ENCODE measurements at regions not wholly inside any gene's neighbourhood (a gene's known extent, or its start where the extent isn't known, plus 50 kb on each side); places are given as distances from the start of the nearest gene placed in this dataset.

DNA sequence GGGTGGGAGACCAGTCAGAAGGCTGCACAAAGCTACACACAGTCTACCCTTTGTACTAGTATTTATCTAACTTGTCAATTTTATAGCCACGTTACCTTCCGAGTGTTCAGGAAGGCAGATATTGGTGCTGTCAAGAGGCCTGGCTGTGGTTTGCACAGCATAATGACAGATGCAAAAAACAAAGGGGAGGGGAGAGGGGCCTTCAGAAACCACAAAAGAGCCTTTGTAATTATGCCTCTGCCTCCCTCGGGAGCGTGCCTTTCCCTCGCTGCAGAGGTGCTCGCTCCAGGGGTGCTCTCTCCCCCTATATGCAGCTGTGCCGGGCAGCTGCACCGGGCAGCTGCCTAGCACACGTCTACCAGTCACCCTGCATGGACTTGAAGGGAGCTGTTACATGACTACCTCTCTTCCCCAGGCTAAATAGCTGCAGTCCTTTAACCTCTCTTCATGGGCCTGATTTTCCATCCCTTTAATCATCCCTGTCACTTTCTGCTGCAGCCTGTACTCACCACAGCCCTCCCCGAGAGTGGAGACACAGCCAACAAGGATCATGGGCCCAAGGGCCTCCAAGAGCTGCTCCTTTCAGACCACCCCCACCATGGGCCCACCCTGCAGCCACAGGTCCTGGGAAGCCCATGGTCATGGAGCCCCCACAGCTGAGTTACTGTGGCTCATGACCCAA, 168.4 kb upstream of the PKDCC start:
- no peak overlapping the region for H3K4me3 ChIP-seq (ENCODE audit: low read depth, low read length)
- WGBS, result 45% methylated on average over 10 of the region's 10 CpGs
- H3K36me3 ChIP-seq (ENCODE audit: insufficient read depth), result no peaks in the 10 kb centered on the region
- no peak for DNase-seq (ENCODE audit: extremely low spot score)
- H3K4me1 ChIP-seq (ENCODE audit: insufficient read depth), result no peaks in the 10 kb centered on the region
- H3K27ac ChIP-seq (ENCODE audit: low read depth), result no peak overlapping the region

DNA sequence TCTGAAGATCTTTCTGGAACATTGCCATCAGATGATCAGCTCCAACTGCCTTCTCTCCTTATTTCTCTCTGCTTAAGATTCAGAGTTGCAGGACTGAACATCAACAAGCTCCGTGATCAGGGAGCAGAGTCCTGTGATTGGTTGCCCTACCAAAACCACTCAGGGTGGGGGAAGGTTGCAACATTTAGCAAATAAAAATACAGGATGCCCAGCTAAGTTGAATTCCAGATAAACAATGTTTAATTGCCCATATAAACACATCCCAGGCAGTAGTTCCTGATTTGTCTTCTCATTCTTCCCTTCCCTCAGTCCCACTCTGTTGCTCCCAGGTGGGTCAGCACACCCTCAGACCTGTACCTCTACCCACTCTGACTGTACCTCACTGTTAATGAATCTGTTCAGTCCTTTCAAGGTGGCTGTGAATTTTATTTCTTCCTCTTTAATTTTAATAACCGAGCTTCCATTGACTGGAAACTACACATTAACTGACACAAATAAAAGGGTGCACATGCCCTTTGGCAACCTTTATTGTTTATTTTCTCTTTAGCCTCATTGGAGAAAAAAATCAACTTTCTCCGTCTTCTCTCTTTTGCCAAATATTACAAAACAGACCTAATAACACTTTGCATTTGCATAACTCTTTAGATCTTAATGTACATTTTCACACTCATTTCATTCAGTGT, 167.1 kb upstream of the PKDCC start:
- Histone ChIP-seq H3K4me3 (ENCODE audit: low read depth, low read length) (no peak overlapping the region), H3K4me1 (ENCODE audit: insufficient read depth) (no peaks in the 10 kb centered on the region), H3K36me3 (ENCODE audit: insufficient read depth) (no peaks in the 10 kb centered on the region), H3K27ac (ENCODE audit: low read depth) (no peak overlapping the region)
- 63% methylated on average over 3 of the region's 3 CpGs for WGBS
- no peak for DNase-seq (ENCODE audit: extremely low spot score)

DNA sequence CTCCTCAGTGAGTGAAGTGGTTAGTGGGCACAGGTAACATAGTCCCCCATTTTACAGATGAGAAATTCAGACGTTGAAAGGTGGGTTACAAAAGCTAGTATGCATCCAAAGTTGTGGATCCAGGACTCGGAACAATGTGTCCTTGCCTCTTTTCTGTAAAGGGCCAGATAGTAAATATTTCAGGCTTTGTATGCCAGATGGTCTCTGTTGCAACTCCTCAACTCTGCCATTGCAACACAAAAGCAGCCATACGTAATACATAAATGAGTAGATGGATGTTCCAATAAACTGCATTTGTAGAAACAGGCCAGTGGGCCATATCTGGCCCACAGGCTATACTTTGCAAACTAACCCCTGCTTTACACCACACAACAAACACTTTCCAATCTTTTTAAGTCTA, 166.6 kb upstream of the PKDCC start:
- Histone ChIP-seq H3K27ac (ENCODE audit: low read depth) (no peak overlapping the region), H3K36me3 (ENCODE audit: insufficient read depth) (no peaks in the 10 kb centered on the region), H3K4me3 (ENCODE audit: low read depth, low read length) (no peak overlapping the region), H3K4me1 (ENCODE audit: insufficient read depth) (no peaks in the 10 kb centered on the region)
- 71% methylated on average over 3 of the region's 3 CpGs for WGBS
- DNase-seq (ENCODE audit: extremely low spot score), result no peak

DNA sequence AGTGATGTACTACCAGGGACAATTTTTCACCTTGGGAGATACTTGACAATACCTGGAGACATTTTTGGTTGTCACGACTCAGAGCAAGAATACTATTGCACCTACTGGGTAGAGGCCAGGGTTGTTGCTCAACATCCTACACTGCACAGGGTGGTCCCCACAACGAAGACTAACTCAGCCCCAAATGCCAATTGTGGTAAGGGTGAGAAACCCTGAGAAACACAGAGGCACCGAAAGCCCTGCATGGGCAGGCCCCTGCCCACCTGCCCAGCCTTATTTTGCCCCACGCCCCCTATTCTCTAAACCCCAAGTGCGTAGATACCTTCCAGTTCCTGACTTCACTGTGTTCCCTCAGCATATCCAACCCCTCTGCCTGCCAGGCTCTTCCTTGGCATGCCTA, 163.1 kb upstream of the PKDCC start:
- no peak for DNase-seq (ENCODE audit: extremely low spot score)
- Histone ChIP-seq H3K27ac (ENCODE audit: low read depth) (no peak overlapping the region), H3K4me3 (ENCODE audit: low read depth, low read length) (no peak overlapping the region), H3K36me3 (ENCODE audit: insufficient read depth) (no peaks in the 10 kb centered on the region), H3K4me1 (ENCODE audit: insufficient read depth) (no peaks in the 10 kb centered on the region)
- 88% methylated on average over 5 of the region's 5 CpGs for WGBS

DNA sequence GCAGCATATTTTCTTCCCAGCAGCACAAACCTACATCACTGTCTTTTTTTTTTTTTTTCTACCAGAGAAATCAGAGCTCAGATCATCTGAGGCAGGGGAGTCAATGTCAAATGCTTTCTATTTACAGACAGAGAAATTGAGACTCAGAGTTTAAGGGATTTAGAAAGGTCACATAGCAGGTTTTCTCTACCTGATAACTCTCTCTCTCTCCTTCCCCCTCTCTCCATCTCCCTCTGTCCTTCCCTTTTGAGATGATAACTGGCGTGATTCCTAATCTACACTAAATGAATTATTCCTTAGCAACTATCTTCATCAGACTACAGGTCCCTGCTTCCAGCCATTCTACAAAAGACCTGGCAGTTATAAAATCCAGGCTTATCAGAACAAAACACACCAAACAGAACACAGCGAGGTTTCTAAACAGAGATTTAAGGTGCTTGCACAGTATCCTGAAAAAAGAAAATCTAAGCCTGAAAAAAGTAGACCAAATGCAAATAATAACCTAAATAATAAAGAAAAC, 161.6 kb upstream of the PKDCC start:
- H3K4me1 ChIP-seq (ENCODE audit: insufficient read depth), result no peaks in the 10 kb centered on the region
- no peak for DNase-seq (ENCODE audit: extremely low spot score)
- no peaks in the 10 kb centered on the region for H3K36me3 ChIP-seq (ENCODE audit: insufficient read depth)
- no peak overlapping the region for H3K27ac ChIP-seq (ENCODE audit: low read depth)
- no peak overlapping the region for H3K4me3 ChIP-seq (ENCODE audit: low read depth, low read length)
- 49% methylated on average over 2 of the region's 2 CpGs for WGBS

DNA sequence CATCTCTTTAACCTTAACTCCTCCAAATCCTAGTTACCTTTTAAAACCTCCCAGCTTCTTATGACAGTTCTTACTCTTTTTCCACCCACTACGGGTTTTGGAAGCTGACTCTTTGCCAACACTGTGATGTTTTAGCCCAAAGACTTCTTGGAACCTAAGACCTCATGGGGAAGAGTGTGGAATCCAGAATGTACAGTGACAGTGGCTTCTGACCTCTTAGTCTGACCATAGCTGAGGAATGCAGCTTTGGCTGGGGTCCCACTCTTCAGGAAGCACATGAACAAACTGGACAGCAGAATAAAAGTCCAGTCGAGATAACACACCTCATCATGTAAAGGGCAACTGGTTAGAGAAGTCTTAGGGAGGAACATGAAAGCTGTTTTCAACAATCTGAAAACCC, 161.1 kb upstream of the PKDCC start:
- Histone ChIP-seq H3K27ac (ENCODE audit: low read depth) (no peak overlapping the region), H3K36me3 (ENCODE audit: insufficient read depth) (no peaks in the 10 kb centered on the region), H3K4me1 (ENCODE audit: insufficient read depth) (no peaks in the 10 kb centered on the region), H3K4me3 (ENCODE audit: low read depth, low read length) (no peak overlapping the region)
- WGBS, result 33% methylated on average over 2 of the region's 2 CpGs
- no peak for DNase-seq (ENCODE audit: extremely low spot score)

DNA sequence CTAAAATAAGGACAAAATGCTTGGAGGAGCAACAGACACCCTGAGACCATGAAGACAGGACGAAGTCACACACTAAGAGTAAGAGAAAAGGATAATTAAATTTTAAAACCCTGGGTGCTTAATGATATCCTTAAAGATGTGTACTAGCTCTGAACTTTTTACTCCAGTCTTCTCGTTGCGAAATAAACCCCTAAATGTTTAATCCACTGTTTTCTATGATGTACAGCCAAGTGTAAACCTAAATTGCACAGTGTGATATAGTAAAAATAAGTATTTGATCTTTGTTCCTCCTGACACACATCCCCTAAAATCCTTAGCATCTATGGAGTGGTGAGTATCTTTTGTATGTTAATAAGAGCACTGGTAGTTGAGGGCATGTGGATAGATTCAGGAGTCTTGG, 157.5 kb upstream of the PKDCC start:
- Histone ChIP-seq H3K4me1 (ENCODE audit: insufficient read depth) (no peaks in the 10 kb centered on the region), H3K27ac (ENCODE audit: low read depth) (no peak overlapping the region), H3K4me3 (ENCODE audit: low read depth, low read length) (no peak overlapping the region), H3K36me3 (ENCODE audit: insufficient read depth) (no peaks in the 10 kb centered on the region)
- DNase-seq (ENCODE audit: extremely low spot score), result no peak
- 84% methylated on average over 3 of the region's 3 CpGs for WGBS

DNA sequence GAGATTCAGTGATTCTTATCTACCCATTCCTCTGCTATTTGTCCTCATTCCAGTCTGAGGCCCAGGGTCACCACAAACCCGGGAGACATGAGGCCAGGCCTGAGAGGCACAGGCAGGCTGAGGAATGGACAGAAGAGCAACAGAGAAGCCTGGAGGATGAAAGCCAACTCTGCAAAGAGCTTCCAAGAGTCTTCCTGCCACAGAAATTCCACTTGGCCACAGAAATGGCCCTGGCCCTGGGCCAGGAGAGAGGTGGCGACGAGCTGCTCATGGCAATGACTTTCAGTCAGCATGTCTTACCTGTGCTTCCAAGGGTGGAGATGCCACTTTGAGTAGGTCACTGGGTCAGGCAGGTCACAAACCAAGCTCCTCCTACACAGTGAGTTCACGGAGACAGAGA, 155.3 kb upstream of the PKDCC start:
- WGBS, result 56% methylated on average over 4 of the region's 4 CpGs
- H3K27ac ChIP-seq (ENCODE audit: low read depth), result no peak overlapping the region
- H3K4me3 ChIP-seq (ENCODE audit: low read depth, low read length), result no peak overlapping the region
- H3K36me3 ChIP-seq (ENCODE audit: insufficient read depth), result no peaks in the 10 kb centered on the region
- no peak for DNase-seq (ENCODE audit: extremely low spot score)
- no peaks in the 10 kb centered on the region for H3K4me1 ChIP-seq (ENCODE audit: insufficient read depth)

DNA sequence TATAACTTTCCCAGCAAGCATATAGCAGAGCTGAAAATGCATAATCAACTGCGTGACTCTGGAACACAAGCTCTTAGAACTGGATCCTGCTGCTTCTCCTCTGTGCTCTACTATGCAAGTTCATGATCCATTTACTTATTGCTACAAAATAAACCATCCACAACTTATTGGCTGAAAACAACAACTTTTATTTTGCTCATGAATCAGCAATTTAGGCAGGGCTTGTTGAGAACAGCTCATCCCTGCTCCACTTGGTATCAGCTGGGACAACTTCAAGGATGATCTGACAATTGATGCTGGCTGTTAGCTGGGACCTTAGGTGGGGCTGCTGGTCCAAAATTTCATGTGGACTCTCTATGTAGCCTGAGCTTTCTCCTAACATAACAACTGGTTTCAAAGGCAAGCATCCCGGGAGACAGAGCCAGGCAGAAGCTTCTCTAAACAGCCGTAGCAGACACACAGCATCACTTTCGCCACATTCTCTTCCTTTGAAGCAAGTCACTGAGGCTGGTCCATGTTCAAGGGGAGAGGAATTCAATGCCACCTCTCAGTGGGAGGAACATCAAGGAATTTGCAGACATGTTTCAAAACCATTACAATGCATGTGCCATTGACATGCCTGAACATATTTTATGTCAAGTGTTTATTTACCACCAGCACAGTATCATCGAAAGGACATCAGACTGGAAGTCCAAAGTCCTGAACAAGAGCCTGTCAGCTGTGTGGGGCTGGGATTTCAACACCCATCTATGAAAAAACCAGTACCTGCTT, 153.1 kb upstream of the PKDCC start:
- no peak overlapping the region for H3K4me3 ChIP-seq (ENCODE audit: low read depth, low read length)
- 68% methylated on average over 5 of the region's 5 CpGs for WGBS
- H3K27ac ChIP-seq (ENCODE audit: low read depth), result no peak overlapping the region
- no peaks in the 10 kb centered on the region for H3K36me3 ChIP-seq (ENCODE audit: insufficient read depth)
- H3K4me1 ChIP-seq (ENCODE audit: insufficient read depth), result no peaks in the 10 kb centered on the region
- DNase-seq (ENCODE audit: extremely low spot score), result no peak

DNA sequence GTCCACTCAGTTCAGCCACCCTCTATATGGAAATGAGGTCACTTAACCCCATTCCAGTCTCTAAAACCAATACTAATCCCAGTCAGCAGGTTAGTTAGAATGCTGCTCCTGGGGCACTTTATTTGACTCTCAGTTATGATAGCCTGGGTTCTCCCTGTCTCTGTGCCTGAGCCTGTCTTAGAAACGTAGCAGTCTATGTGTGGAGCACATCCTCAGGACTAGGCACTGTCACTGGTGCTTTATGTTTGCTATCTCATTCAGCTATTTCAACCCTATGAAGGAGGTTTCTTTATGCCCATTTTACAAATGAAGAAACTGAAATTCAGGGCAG, 152.5 kb upstream of the PKDCC start:
- no peak for DNase-seq (ENCODE audit: extremely low spot score)
- no peaks in the 10 kb centered on the region for H3K4me1 ChIP-seq (ENCODE audit: insufficient read depth)
- WGBS, result 55% methylated on average over 1 of the region's 1 CpG
- H3K36me3 ChIP-seq (ENCODE audit: insufficient read depth), result no peaks in the 10 kb centered on the region
- no peak overlapping the region for H3K27ac ChIP-seq (ENCODE audit: low read depth)
- H3K4me3 ChIP-seq (ENCODE audit: low read depth, low read length), result no peak overlapping the region

DNA sequence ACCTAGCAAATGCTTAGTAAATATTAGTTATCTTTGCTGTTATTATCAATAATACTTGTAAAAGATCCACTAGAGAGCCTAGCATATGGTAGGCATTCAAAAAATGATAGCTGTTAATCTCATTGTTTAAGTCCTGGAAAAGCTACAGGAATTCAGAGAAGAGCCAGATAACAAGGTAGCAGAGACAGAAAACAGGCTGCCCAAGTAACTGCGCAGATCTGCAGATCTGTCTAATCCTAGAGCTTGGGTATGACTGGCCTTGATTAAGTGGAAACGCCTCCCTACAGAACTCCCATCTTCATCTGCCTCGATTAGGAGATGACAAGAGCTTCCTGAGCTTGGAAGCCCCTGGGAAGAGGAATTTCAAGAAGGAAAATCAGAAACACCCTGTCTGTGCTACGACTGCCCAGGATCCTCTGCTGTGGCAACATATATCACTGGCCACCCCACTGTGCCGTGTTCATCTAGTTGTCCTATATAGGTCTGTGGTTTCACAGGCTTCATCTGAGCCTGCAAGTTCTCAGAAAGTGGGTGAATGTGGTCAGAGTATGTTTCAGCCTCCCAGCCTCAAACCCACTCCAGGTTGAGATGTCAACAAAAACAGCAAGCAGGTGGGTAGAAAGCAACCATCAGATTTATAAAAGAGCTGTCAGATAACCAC, 151.5 kb upstream of the PKDCC start:
- Histone ChIP-seq H3K4me3 (ENCODE audit: low read depth, low read length) (no peak overlapping the region), H3K27ac (ENCODE audit: low read depth) (no peak overlapping the region), H3K4me1 (ENCODE audit: insufficient read depth) (no peaks in the 10 kb centered on the region), H3K36me3 (ENCODE audit: insufficient read depth) (no peaks in the 10 kb centered on the region)
- DNase-seq (ENCODE audit: extremely low spot score), result no peak
- WGBS, result 51% methylated on average over 5 of the region's 5 CpGs

DNA sequence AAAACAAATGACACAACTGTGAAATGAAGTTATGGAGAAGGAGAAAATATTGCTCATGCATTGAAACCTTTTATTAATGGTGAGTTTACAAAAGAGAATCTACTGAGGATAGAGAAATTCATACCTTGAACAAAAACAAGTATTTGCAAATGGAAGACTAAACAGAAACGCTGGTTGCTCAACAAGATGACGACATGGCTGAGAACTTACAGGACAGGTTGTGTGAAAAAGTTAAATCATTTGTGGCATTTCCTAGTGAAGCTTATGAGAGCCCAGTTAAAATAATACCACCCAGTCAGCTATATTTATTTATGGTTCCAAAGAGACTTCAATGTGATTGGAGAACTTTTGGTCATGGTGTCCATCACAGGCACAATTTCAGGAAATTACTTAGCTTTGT, 148.6 kb upstream of the PKDCC start:
- Histone ChIP-seq H3K4me1 (ENCODE audit: insufficient read depth) (no peaks in the 10 kb centered on the region), H3K36me3 (ENCODE audit: insufficient read depth) (no peaks in the 10 kb centered on the region), H3K27ac (ENCODE audit: low read depth) (no peak overlapping the region), H3K4me3 (ENCODE audit: low read depth, low read length) (no peak overlapping the region)
- WGBS, result 66% methylated on average over 2 of the region's 2 CpGs
- DNase-seq (ENCODE audit: extremely low spot score), result no peak

DNA sequence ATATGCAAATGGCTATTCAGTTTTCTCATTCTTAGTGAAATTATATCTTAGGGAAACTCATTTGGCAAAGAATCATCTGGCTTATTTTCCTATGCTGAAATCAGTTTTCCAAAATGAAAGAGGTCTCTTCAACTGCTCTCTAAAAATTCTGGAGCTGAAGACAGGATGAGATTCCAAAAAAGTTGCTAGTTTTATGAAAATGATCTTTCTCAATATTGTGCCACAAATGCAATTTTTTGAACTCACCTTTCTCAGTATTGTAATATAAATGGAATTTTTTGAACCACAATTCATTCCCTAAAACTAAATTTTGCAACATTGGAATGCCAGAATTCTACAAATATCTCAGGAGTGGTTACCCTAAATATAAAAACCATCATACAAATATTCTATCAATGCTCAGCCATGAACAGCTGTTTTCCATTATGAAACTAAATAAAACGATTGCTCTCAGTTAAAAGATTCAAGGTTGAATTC, 147.7 kb upstream of the PKDCC start:
- no peak for DNase-seq (ENCODE audit: extremely low spot score)
- H3K27ac ChIP-seq (ENCODE audit: low read depth), result no peak overlapping the region

More for the DNA sequence above, 147.7 kb upstream of the PKDCC start:
- 57% methylated on average over 1 of the region's 1 CpG for WGBS
- no peaks in the 10 kb centered on the region for H3K4me1 ChIP-seq (ENCODE audit: insufficient read depth)
- H3K4me3 ChIP-seq (ENCODE audit: low read depth, low read length), result no peak overlapping the region
- H3K36me3 ChIP-seq (ENCODE audit: insufficient read depth), result no peaks in the 10 kb centered on the region
